ENCODE measurements at regions not wholly inside any gene's neighbourhood (a gene's known extent, or its start where the extent isn't known, plus 50 kb on each side); places are given as distances from the start of the nearest gene placed in this dataset.

DNA sequence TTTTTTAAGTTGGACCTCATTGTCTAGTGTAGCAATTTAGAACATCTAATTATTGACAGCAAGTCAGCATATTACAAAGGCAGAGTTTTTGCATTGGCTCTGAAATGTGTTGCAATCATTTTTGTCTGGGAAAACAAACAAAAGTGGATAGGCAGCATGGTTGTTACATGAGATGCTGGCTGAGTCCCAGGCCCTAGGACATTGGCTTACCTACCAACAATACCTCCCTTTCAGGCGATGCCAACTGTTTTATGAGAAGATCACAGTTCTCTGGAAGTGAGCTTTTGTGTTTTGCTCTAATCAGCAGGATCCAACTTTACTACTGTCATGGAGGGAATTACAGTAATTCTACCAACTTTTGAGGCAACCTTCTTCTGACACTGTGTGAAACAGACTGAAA lies 71.5 kb upstream of the CXADR start:
- no peak overlapping the region for H3K4me3 ChIP-seq (ENCODE audit: low read depth, low read length)
- DNase-seq: no peak
- TF ChIP-seq, protein P1, sequence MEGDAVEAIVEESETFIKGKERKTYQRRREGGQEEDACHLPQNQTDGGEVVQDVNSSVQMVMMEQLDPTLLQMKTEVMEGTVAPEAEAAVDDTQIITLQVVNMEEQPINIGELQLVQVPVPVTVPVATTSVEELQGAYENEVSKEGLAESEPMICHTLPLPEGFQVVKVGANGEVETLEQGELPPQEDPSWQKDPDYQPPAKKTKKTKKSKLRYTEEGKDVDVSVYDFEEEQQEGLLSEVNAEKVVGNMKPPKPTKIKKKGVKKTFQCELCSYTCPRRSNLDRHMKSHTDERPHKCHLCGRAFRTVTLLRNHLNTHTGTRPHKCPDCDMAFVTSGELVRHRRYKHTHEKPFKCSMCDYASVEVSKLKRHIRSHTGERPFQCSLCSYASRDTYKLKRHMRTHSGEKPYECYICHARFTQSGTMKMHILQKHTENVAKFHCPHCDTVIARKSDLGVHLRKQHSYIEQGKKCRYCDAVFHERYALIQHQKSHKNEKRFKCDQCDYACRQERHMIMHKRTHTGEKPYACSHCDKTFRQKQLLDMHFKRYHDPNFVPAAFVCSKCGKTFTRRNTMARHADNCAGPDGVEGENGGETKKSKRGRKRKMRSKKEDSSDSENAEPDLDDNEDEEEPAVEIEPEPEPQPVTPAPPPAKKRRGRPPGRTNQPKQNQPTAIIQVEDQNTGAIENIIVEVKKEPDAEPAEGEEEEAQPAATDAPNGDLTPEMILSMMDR (IDR thresholded peaks at IDR 0.05; ENCODE audit: low read depth, low read length): no peak
- no peaks in the 10 kb centered on the region for H3K27me3 ChIP-seq
- no peaks in the 10 kb centered on the region for H3K36me3 ChIP-seq
- H3K9me3 ChIP-seq: no peaks in the 10 kb centered on the region
- H3K4me1 ChIP-seq: no peaks in the 10 kb centered on the region; the same call in 1 of the 2 replicates

DNA sequence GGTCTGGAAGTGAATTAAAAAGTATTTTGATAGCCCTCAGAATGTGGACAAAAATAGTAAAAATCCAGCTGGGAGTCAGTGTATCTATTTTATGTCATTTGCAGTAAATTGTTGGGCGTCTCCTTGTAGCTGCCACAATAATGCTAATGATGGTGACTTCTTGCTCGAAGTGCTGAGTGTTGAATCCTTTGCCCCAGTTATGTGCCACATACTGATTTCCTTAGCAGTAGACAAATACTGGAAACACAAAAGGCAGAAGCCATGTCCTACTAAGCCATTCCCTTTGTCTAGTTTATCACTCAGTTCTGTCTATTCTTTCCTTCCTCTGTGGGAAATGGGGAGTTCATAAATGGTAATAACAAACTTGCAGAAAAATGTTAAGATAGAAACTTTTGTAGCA lies 70.7 kb upstream of the CXADR start:
- H3K27me3 ChIP-seq: no peaks in the 10 kb centered on the region
- no peak for DNase-seq
- no peak overlapping the region for H3K4me3 ChIP-seq (ENCODE audit: low read depth, low read length)
- TF ChIP-seq, protein P1 (IDR thresholded peaks at IDR 0.05; ENCODE audit: low read depth, low read length): no peak
- H3K4me1 ChIP-seq: no peaks in the 10 kb centered on the region; the same call in none of the 2 replicates
- H3K36me3 ChIP-seq: no peaks in the 10 kb centered on the region
- H3K9me3 ChIP-seq: no peaks in the 10 kb centered on the region

DNA sequence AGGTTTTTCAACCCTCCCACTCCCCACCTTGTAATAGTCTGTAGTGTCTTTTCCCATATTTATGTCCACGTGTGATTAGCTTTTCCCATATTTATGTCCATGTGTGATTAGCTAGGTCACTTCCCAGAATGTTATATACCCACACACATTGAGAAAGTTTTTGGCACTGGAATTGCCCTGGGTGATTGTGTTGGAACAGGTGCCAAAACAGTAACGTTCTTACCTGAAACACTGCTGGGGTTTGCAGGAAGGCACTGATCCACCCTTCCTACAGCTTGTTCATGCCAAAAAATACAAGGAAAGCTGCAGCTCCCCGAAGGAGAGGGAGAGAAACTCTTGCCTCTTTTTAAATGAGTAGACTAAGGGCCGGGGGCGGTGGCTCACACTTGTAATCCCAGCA lies 68.0 kb upstream of the CXADR start:
- no peak for DNase-seq
- TF ChIP-seq, protein P1 (IDR thresholded peaks at IDR 0.05; ENCODE audit: low read depth, low read length): no peak
- no peaks in the 10 kb centered on the region for H3K36me3 ChIP-seq

DNA sequence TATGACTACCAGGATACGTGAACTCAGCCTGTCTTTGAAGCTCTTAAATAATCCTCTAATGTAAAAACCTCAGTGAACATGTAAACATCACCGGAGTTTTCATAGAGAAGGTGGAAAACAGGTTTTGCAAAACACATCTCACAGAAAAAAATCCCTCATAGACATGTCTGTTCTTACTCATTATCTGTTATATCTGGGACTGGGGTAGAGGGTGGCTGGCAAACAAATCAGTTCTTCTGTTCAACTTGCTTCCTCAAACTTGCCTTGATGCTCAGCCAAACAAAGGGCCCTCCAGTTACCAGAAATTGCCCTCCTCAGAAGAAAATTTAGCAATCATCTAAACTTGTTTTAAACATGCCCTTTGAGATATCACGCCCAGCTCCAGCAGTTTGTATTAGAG lies 66.1 kb upstream of the CXADR start:
- no peak overlapping the region for H3K4me3 ChIP-seq (ENCODE audit: low read depth, low read length)
- H3K4me1 ChIP-seq: no peaks in the 10 kb centered on the region; the same call in 1 of the 2 replicates
- DNase-seq: no peak
- no peaks in the 10 kb centered on the region for H3K36me3 ChIP-seq
- H3K9me3 ChIP-seq: no peaks in the 10 kb centered on the region
- H3K27me3 ChIP-seq: no peaks in the 10 kb centered on the region
- TF ChIP-seq, protein P1 (IDR thresholded peaks at IDR 0.05; ENCODE audit: low read depth, low read length): no peak

More for the DNA sequence above, 68.0 kb upstream of the CXADR start:
- Histone ChIP-seq H3K4me3 (ENCODE audit: low read depth, low read length) (no peak overlapping the region), H3K27me3 (no peaks in the 10 kb centered on the region), H3K4me1 (no peaks in the 10 kb centered on the region; the same call in 1 of the 2 replicates), H3K9me3 (no peaks in the 10 kb centered on the region)

DNA sequence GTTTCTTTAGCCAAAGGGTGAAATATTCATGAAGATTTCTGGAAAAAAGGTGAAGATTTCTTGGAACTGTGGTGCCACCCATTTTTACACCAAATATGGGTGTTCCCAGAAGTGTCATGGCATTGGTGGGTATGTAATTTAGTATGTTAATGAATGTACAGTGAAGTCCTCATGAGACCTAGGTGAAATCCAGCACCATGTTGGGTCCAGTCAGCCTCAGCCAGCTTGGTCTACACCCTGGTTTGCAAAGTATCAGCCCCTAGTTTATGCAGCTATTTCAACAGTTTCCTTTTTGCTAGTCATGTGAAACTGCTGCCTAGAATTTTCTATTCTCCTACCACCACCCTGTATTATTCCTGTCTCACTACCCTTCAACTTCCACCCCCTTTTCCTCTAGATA lies 63.1 kb upstream of the CXADR start:
- TF ChIP-seq, protein P1 (IDR thresholded peaks at IDR 0.05; ENCODE audit: low read depth, low read length): no peak
- H3K36me3 ChIP-seq: no peaks in the 10 kb centered on the region
- H3K4me1 ChIP-seq: no peaks in the 10 kb centered on the region; the same call in 1 of the 2 replicates
- no peaks in the 10 kb centered on the region for H3K27me3 ChIP-seq
- no peaks in the 10 kb centered on the region for H3K9me3 ChIP-seq
- no peak overlapping the region for H3K4me3 ChIP-seq (ENCODE audit: low read depth, low read length)
- DNase-seq: no peak

DNA sequence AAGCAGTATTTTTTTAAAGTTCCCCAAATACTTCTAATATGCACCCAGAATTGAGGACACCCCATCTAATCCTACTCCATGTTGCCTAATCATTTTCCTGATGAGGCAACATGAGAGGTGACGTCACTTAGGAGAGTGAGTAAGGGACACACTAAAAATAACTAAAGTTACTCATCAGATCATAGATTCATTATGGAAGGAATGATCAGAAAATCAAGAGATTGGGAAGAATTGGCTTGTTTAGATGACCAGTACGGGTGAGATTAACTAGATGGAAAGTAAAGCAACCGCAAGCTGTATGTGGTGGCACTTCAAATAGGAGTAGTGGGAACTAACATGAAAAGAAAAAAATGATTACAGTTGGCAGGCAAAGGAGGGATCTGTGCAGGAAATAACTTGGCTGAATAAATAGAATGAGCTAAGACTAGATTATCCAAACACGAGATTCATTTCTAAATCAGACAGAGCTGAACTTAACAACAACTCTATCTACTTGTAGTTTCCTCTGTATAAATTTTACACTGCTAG lies 61.4 kb upstream of the CXADR start:
- TF ChIP-seq, protein P1 (IDR thresholded peaks at IDR 0.05; ENCODE audit: low read depth, low read length): no peak
- H3K36me3 ChIP-seq: no peaks in the 10 kb centered on the region
- no peak for DNase-seq
- H3K27me3 ChIP-seq: no peaks in the 10 kb centered on the region
- no peaks in the 10 kb centered on the region for H3K9me3 ChIP-seq
- no peak overlapping the region for H3K4me3 ChIP-seq (ENCODE audit: low read depth, low read length)
- no peaks in the 10 kb centered on the region; the same call in 1 of the 2 replicates for H3K4me1 ChIP-seq
